ENCODE measurements at regions not wholly inside any gene's neighbourhood (a gene's known extent, or its start where the extent isn't known, plus 50 kb on each side); places are given as distances from the start of the nearest gene placed in this dataset.

GRCh38 chr7:68371985-68372384, 1226.3 kb upstream of the AUTS2 start:
- Histone ChIP-seq H3K36me3 (ENCODE audit: control insufficient read depth in 2 of 2, insufficient read depth in 1 of 2, low read length in 2 of 2) (no peaks in the 10 kb centered on the region), H3K9me3 (ENCODE audit: control insufficient read depth, insufficient read depth, low read depth, low read length) (no peaks in the 10 kb centered on the region), H3K4me3 (ENCODE audit: low read depth, low read length) (no peak overlapping the region), H3K27ac (ENCODE audit: extremely low read depth, low read depth, low read length) (no peak overlapping the region), H3K4me1 (ENCODE audit: control insufficient read depth, insufficient read depth, low read length) (no peaks in the 10 kb centered on the region)
- TF ChIP-seq ZNF654 (tag by site-specific recombination; IDR thresholded peaks at IDR 0.05; ENCODE audit: low read depth) (no peak), ZNF16 (tag by site-specific recombination; IDR thresholded peaks at IDR 0.05; ENCODE audit: low read depth) (no peak), ZNF37A (tag by site-specific recombination; IDR thresholded peaks at IDR 0.05) (no peak), ZNF10 (tag by site-specific recombination; IDR thresholded peaks at IDR 0.05) (no peak), ZNF121 (tag by site-specific recombination; IDR thresholded peaks at IDR 0.05) (no peak), MYNN (tag by site-specific recombination; IDR thresholded peaks at IDR 0.05; ENCODE audit: borderline replicate concordance) (no peak), ZNF621 (tag by site-specific recombination; IDR thresholded peaks at IDR 0.05) (no peak), GLIS1 (tag by site-specific recombination; IDR thresholded peaks at IDR 0.05) (no peak), ZNF677 (tag by site-specific recombination; IDR thresholded peaks at IDR 0.05) (no peak), ZFP37 (tag by site-specific recombination; IDR thresholded peaks at IDR 0.05) (no peak), ZNF26 (tag by site-specific recombination; IDR thresholded peaks at IDR 0.05) (no peak), ZNF488 (tag by site-specific recombination; IDR thresholded peaks at IDR 0.05) (no peak), ZNF843 (tag by site-specific recombination; IDR thresholded peaks at IDR 0.05) (no peak), ZNF416 (tag by site-specific recombination; IDR thresholded peaks at IDR 0.05) (no peak), ZNF211 (tag by site-specific recombination; IDR thresholded peaks at IDR 0.05; ENCODE audit: low read depth) (no peak), ZNF571 (tag by site-specific recombination; IDR thresholded peaks at IDR 0.05) (no peak), ZFP69B (tag by site-specific recombination; IDR thresholded peaks at IDR 0.05) (no peak), AEBP2 (tag by site-specific recombination; IDR thresholded peaks at IDR 0.05; ENCODE audit: borderline replicate concordance) (no peak), ZNF610 (tag by site-specific recombination; IDR thresholded peaks at IDR 0.05; ENCODE audit: borderline replicate concordance) (no peak)
- ChIA-PET CTCF (no interaction called here), POLR2A (no interaction called here)

GRCh38 chr7:68376131-68376661, 1222.1 kb upstream of the AUTS2 start:
- no peak overlapping the region for H3K27ac ChIP-seq (ENCODE audit: extremely low read depth, low read depth, low read length)
- POLR2A ChIA-PET = no interaction called here

More at GRCh38 chr7:68376131-68376661, 1222.1 kb upstream of the AUTS2 start:
- CTCF ChIA-PET = no interaction called here
- Histone ChIP-seq H3K9me3 (ENCODE audit: control insufficient read depth, insufficient read depth, low read depth, low read length) (no peaks in the 10 kb centered on the region), H3K4me3 (ENCODE audit: low read depth, low read length) (no peak overlapping the region), H3K36me3 (ENCODE audit: control insufficient read depth in 2 of 2, insufficient read depth in 1 of 2, low read length in 2 of 2) (no peaks in the 10 kb centered on the region), H3K4me1 (ENCODE audit: control insufficient read depth, insufficient read depth, low read length) (no peaks in the 10 kb centered on the region)
- TF ChIP-seq AEBP2 (tag by site-specific recombination; IDR thresholded peaks at IDR 0.05; ENCODE audit: borderline replicate concordance) (no peak), ZNF157 (tag by site-specific recombination; IDR thresholded peaks at IDR 0.05) (no peak), ZNF146 (tag by site-specific recombination; IDR thresholded peaks at IDR 0.05) (no peak), ZNF37A (tag by site-specific recombination; IDR thresholded peaks at IDR 0.05) (no peak), ZNF610 (tag by site-specific recombination; IDR thresholded peaks at IDR 0.05; ENCODE audit: borderline replicate concordance) (no peak), OVOL3 (tag by site-specific recombination; IDR thresholded peaks at IDR 0.05) (no peak)

Measured in HEK293 (cell line).